ENCODE measurements at regions not wholly inside any gene's neighbourhood (a gene's known extent, or its start where the extent isn't known, plus 50 kb on each side); places are given as distances from the start of the nearest gene placed in this dataset.

- no peak for TF ChIP-seq CTCF (IDR thresholded peaks at IDR 0.05; ENCODE audit: control extremely low read depth in 1 of 3, insufficient read depth in 1 of 3, low read depth in 1 of 3, low read length in 3 of 3)
- TF ChIP-seq PHF8 (conservative IDR thresholded peaks at IDR 0.05; ENCODE audit: low read depth, low read length) = no peak
- no peak for TF ChIP-seq SIN3A (conservative IDR thresholded peaks at IDR 0.05 in 1 of 2, IDR thresholded peaks at IDR 0.05 in 1 of 2; ENCODE audit: low read depth in 1 of 2, low read length in 2 of 2)
These were observed 53.9 kb upstream of the CPEB4 start for GRCh38 chr5:173834071-173834771.
